GM12801 (cell line): ENCODE measurements at regions not wholly inside any gene's neighbourhood (a gene's known extent, or its start where the extent isn't known, plus 50 kb on each side); places are given as distances from the start of the nearest gene placed in this dataset.

ENCODE experiments used
- TF ChIP-seq, protein P1 (sequence below): IDR thresholded peaks from one replicate; pipeline ENCODE4 v1.5.1; 2011; ENCODE audit warnings: control low read depth; ENCODE audit not compliant: insufficient read length; ENCODE audit errors: extremely low read depth

DNA sequence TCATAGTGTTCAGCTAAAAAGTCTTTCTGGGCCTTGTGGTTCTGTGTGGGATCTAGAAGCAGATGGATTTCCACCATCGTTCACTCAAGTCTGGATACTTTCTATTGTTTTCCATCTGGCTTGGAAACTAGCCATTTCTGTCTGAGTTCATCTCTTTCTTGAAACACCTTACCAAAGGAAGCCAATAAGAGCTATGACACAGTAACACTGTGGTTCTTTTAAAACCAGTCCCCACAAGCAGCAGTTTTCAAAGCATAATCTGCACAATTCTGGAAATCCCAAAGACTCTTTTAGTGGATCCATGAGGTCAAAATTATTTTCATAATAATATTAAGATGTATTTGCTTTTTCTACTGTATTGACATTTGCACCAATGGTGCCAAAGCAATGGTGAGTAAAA lies 234.2 kb upstream of the TET2 start:
- TF ChIP-seq, protein P1, sequence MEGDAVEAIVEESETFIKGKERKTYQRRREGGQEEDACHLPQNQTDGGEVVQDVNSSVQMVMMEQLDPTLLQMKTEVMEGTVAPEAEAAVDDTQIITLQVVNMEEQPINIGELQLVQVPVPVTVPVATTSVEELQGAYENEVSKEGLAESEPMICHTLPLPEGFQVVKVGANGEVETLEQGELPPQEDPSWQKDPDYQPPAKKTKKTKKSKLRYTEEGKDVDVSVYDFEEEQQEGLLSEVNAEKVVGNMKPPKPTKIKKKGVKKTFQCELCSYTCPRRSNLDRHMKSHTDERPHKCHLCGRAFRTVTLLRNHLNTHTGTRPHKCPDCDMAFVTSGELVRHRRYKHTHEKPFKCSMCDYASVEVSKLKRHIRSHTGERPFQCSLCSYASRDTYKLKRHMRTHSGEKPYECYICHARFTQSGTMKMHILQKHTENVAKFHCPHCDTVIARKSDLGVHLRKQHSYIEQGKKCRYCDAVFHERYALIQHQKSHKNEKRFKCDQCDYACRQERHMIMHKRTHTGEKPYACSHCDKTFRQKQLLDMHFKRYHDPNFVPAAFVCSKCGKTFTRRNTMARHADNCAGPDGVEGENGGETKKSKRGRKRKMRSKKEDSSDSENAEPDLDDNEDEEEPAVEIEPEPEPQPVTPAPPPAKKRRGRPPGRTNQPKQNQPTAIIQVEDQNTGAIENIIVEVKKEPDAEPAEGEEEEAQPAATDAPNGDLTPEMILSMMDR, result no peak

DNA sequence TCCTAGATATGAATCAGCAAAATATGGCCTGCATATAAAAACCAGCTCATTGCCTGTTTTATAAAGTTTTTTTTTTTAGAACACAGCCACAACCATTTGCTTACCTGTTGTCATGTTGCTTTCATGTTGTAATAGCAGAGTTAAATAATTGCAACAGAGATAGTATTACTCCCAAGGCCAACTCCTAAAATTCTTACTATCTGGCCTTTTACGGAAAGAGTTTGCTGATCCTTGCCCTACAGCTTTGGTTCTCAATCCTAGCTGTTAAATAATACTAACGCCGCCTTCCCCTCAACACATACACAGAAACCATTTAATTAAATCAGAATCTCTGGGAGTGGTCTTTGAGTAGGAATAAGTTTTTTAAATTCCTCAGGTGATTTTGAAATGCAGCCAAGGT lies 231.3 kb upstream of the TET2 start:
- TF ChIP-seq, protein P1, result no peak

DNA sequence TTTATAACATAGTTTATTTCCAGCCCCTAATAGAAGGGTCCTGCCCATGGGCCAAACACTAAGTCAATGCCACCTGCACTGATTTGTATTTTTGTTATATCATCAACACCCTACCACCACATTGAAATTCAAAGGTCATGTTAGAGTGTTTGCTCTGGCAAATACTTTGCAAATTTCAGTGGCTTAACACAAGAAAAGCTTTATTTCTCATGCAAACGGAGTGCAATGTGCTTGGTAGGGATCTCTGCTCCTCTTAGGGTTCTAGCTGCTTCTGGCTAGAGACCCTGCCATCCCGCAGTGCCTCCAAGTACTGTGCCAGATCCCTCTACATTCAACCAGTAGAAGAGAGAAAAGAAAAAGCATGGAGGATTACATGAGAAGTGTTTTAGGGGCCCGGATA lies 230.8 kb upstream of the TET2 start:
- TF ChIP-seq, protein P1, result no peak

DNA sequence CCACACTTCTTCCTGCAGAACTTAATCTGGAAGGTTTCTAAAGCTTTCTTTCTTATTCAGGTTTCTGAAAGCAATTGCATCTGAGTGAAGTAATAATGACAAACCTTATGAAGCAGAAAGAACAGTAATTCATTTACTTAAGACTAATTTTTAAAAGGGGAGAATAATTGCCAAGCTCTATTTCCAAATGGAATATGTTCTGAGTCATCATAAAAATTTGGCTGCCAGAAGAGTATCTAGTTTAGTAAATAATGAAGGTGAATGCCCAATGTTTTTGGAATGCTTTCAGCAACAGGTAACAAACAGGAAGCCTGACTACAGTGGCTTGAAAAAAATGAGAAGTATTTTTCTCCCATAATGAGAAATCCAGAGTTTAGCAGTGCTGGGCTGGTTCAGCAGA lies 227.3 kb upstream of the TET2 start:
- TF ChIP-seq, protein P1, result no peak

DNA sequence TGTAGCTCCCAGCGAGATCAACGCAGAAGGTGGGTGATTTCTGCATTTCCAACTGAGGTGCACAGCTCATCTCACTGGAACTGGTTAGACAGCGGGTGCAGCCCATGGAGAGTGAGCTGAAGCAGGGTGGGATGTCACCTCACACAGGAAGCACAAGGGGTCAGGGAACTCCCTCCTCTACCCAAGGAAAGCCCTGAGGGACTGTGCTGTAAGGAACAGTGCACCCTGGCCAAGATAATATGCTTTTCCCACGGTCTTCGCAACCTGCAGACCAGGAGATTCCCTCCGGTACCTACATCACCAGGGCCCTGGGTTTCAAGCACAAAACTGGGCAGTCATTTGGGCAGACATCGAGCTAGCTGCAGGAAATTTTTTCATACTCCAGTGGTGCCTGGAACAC lies 216.4 kb upstream of the TET2 start:
- TF ChIP-seq, protein P1, result no peak

DNA sequence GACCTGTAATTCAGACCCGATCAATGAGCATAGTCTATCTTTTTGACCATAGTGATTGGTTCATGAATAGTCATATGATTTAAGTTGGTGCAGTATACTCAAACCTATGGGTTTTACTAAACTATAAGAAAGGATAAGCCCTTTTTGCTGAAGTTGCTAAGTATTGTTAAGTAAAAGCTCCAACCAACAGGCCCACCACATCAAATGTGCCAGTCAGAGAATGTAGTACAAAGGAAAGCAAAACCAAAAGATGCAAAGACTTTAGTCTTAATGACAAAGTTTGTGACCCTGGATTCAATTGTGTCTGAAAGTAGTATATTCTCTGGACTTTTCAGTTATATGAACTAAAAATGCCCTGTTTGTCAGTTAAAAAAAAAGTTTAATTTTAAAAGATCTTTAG lies 208.1 kb upstream of the TET2 start:
- TF ChIP-seq, protein P1, result no peak

DNA sequence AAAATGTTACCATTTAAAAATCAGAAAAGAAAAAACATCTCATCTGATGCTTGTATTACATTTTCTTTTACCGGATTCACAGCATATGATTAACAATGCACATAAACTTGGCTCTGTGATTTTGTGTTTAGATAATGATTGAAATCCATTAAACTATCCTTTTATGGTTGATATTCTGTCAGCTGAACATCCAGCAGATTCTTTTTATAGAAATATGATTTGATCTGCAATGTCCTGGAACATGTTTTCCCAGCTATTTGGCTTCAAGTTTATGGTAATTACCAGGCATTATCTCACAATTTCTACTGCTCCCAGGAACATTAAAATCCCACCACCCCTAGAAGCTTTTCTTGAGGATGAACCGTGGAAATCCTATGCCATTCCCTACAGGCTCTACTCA lies 205.7 kb upstream of the TET2 start:
- TF ChIP-seq, protein P1, result no peak

DNA sequence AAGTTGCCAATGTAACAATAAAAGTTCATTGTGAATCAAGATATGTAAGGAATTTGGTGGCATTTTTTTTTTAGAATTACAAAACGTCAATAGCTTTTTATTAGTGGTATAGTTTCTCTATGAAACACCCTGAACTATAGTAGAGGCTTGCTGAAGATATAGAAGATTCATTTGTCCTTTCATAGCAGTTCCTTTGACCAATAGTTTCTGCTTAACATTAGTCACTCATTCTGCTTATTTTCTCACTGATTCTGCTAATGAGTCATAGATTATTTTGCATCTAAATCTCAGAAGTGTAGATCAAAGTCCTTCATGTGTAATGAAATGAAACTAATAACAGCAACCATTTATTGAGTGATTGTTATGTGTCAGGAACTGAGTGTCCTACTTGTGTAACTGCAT lies 205.0 kb upstream of the TET2 start:
- TF ChIP-seq, protein P1, result no peak
